T-cell (primary cell): ENCODE measurements at regions not wholly inside any gene's neighbourhood (a gene's known extent, or its start where the extent isn't known, plus 50 kb on each side); places are given as distances from the start of the nearest gene placed in this dataset.

ENCODE experiments used
- ATAC-seq, 4 experiments: fragments of 200-7000 bp in 3 of 4; fragments of 150-1000 bp in 1 of 4; cut with Tn5 transposase; replicated peaks in 1 of 4; 1 replicate in 3 of 4; 2 replicates in 1 of 4; pipeline ENCODE4 v1.10.0; 2021; ENCODE audit warnings: moderate library complexity in 3 of 4, mild to moderate bottlenecking in 2 of 4, moderate number of reproducible peaks in 1 of 4
- CTCF ChIA-PET, 2 donors: fragments of 300-600 bp; sonication (Branson Sonifier 250); formaldehyde crosslinking; loops; one replicate each; lab custom pipeline; 2022; ENCODE audit warnings: antibody characterized with exemption in 2 of 2; lab: Charles Lee
- POLR2A ChIA-PET, 2 donors: fragments of 300-600 bp; sonication (Branson Sonifier 250); formaldehyde crosslinking; loops; one replicate each; lab custom pipeline; 2022; ENCODE audit warnings: antibody characterized with exemption in 2 of 2; lab: Charles Lee
- DNase-seq, 35 experiments: peaks; one replicate each; pipeline versions ENCODE4 v3.0.0 to v3.0.0-alpha.2; 2013 to 2023
- H3K27ac ChIP-seq: one replicate; pipeline ENCODE4 v1.5.1; 2013; ENCODE audit warnings: low read length
- H3K27me3 ChIP-seq, 2 experiments: replicated peaks in 1 of 2; 1 replicate in 1 of 2; 2 replicates in 1 of 2; pipeline versions ENCODE4 v1.6.1 to v1.7.0; 2013; ENCODE audit warnings: low read length in 1 of 2, mixed read lengths in 1 of 2; ENCODE audit not compliant: control insufficient read depth in 2 of 2, insufficient read depth in 2 of 2; ENCODE audit errors: extremely low read depth in 1 of 2
- H3K36me3 ChIP-seq, 2 donors: 1 replicate in 1 of 2; 2 replicates in 1 of 2; pipeline versions ENCODE4 v1.6.1 to v1.7.0; 2013; ENCODE audit warnings: low read length in 1 of 2; ENCODE audit not compliant: control insufficient read depth in 2 of 2, insufficient read depth in 1 of 2; ENCODE audit errors: extremely low read depth in 1 of 2
- H3K4me1 ChIP-seq, 2 experiments: 1 replicate in 1 of 2; 2 replicates in 1 of 2; pipeline versions ENCODE4 v1.6.1 to v1.7.0; 2013; ENCODE audit warnings: low read length in 2 of 2, mixed read lengths in 1 of 2; ENCODE audit not compliant: insufficient read depth in 2 of 2, control insufficient read depth in 1 of 2; ENCODE audit errors: extremely low read depth in 1 of 2
- H3K4me3 ChIP-seq, 2 donors: 1 replicate in 1 of 2; 2 replicates in 1 of 2; pipeline versions ENCODE4 v1.5.1 to v1.7.0; 2013; ENCODE audit warnings: mild to moderate bottlenecking in 2 of 2, low read length in 1 of 2, moderate library complexity in 1 of 2; ENCODE audit not compliant: control insufficient read depth in 1 of 2; ENCODE audit errors: extremely low read depth in 1 of 2
- H3K9me3 ChIP-seq: 2 replicates; pipeline ENCODE4 v1.7.0; 2013
- H3K27ac Mint-ChIP-seq, 2 donors: one replicate each; pipeline ENCODE4 v1.8.0; 2020 to 2021; ENCODE audit warnings: mild to moderate bottlenecking in 2 of 2, mixed read lengths in 2 of 2
- H3K27me3 Mint-ChIP-seq, 2 donors: one replicate each; pipeline ENCODE4 v1.8.0; 2021 to 2022; ENCODE audit warnings: mixed read lengths in 2 of 2
- H3K36me3 Mint-ChIP-seq: one replicate; pipeline ENCODE4 v1.8.0; 2021; ENCODE audit warnings: mixed read lengths
- H3K4me1 Mint-ChIP-seq, 3 donors: one replicate each; pipeline ENCODE4 v1.8.0; 2020 to 2022; ENCODE audit warnings: mixed read lengths in 3 of 3, mild to moderate bottlenecking in 1 of 3
- H3K4me3 Mint-ChIP-seq, 3 donors: one replicate each; pipeline ENCODE4 v1.8.0; 2020 to 2022; ENCODE audit warnings: mild to moderate bottlenecking in 3 of 3, mixed read lengths in 3 of 3, moderate library complexity in 3 of 3
- H3K9me3 Mint-ChIP-seq, 3 donors: one replicate each; pipeline ENCODE4 v1.8.0; 2020 to 2022; ENCODE audit warnings: mixed read lengths in 3 of 3
- WGBS: methylation state at CpG from one replicate; pipeline ENCODE4 v1.1.5; 2013; ENCODE audit warnings: missing lambda C conversion rate; ENCODE audit not compliant: insufficient coverage; 5-methylcytosine and 5-hydroxymethylcytosine counted together

DNA sequence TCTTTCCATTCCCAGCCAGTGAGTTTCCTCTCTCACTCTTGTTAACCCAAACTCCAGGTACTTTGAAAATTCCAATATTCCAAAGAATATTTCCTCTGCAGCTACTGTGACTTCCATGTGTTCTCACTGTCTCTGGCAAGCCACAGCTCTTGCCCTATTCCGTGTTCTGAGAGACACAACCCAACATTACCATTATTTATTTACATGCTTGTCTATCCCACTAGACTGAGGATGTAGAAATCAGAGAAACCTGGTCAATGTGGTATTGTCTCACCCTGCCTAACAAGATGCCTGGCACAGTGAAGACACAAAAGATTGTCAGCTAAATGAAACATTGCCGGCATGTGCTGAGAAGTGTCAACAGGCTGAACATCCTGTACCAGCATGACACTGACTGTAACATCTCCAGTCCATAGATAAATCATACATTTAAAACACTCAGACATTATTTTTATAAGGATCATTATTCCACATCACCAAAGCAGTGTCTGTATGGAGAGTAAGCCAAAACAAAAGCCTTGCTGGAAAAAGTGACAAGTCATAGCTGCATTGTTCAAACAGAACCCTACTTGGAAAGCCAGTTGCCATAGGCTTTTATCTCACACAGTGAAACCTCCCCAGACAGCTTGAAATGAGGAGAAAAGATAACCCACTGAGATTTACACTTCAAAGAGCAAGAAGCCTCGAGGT is 72.3 kb downstream of the SIPA1L2 start:
- H3K27ac Mint-ChIP-seq: no peak overlapping the region
- POLR2A ChIA-PET: no interaction called here

DNA sequence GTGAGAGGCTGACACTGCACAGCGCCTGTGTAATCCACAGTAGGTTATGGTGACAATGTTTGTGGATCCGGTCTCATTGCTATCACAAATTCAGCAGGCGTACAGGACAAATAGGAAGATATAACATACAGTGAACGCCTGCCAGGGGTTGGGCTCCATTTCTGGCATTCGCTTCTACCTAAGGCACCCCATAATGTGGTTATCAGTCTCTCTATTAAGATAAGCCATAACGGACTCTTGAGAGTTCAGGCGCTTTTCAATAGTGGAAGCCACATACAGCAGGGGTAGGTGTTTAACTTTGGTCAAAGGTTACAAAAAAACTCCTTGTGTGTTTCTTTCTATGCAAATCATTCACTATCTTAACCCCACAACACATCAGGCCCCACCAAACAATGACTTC is 72.8 kb downstream of the SIPA1L2 start:
- Mint-ChIP-seq H3K27me3 (no peaks in the 10 kb centered on the region), H3K4me1 (peaks cover 11 to 16% (median 14%) of the 10 kb centered on the region in 3 donors), H3K36me3 (no peaks in the 10 kb centered on the region), H3K27ac (no peak overlapping the region), H3K9me3 (no peaks in the 10 kb centered on the region), H3K4me3 (no peak overlapping the region)
- no peak for DNase-seq
- no peaks in the 10 kb centered on the region for H3K9me3 ChIP-seq
- no peaks in the 10 kb centered on the region for H3K27me3 ChIP-seq
- no peak for ATAC-seq
- ChIA-PET POLR2A (no interaction called here), CTCF (interaction anchor here in 1 of 2 donors (0.5 kb wide), 1 partner anchor 635 kb away, joined by 3 read pairs; no protein-coding TSS in a partner anchor)
- no peaks in the 10 kb centered on the region for H3K36me3 ChIP-seq
- peaks cover 0 to 3% of the 10 kb centered on the region in 2 experiments for H3K4me1 ChIP-seq
- WGBS: no CpG with 5 or more reads among the region's 7 CpGs
- H3K4me3 ChIP-seq: no peak overlapping the region
- H3K27ac ChIP-seq: no peak overlapping the region

More for the DNA sequence above, 72.3 kb downstream of the SIPA1L2 start:
- Histone ChIP-seq H3K27ac (no peak overlapping the region), H3K9me3 (no peaks in the 10 kb centered on the region), H3K27me3 (no peaks in the 10 kb centered on the region), H3K4me1 (peaks cover 0 to 3% of the 10 kb centered on the region in 2 experiments), H3K4me3 (no peak overlapping the region), H3K36me3 (no peaks in the 10 kb centered on the region)
- no peak overlapping the region for H3K4me3 Mint-ChIP-seq
- WGBS: no CpG with 5 or more reads among the region's 3 CpGs
- DNase-seq (no peak), ATAC-seq (no peak)
- H3K36me3 Mint-ChIP-seq: no peaks in the 10 kb centered on the region
- no peaks in the 10 kb centered on the region for H3K9me3 Mint-ChIP-seq
- no peaks in the 10 kb centered on the region for H3K27me3 Mint-ChIP-seq
- CTCF ChIA-PET: no interaction called here
- peaks cover 11 to 16% (median 14%) of the 10 kb centered on the region in 3 donors for H3K4me1 Mint-ChIP-seq

DNA sequence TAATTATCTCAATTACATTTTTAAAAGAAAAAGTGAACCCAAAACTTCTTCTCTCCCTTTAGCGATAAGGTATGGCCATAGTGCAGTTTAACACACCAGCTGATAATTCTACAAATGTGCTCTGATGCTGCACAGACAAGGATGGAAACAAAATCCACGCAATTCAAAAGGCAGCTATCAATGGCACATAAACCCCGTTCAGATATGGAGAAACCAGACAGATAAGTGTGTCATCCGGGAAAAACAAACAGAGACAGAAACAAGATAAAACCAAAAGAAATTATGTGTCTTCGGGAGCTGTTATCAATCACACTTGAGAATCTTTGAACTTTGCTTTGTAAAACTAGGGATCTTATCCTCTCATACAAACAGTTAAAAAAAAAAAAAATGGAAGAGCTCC is 73.6 kb downstream of the SIPA1L2 start:
- 87% methylated on average over 3 of the region's 5 CpGs for WGBS
- peaks cover 0 to 3% of the 10 kb centered on the region in 2 experiments for H3K4me1 ChIP-seq
- no peak for DNase-seq
- H3K27me3 ChIP-seq: no peaks in the 10 kb centered on the region
- CTCF ChIA-PET: interaction anchor here in 1 of 2 donors (0.5 kb wide), 1 partner anchor 634 kb away, joined by 3 read pairs; no protein-coding TSS in a partner anchor
- H3K27ac ChIP-seq: no peak overlapping the region
- no peaks in the 10 kb centered on the region for H3K9me3 Mint-ChIP-seq
- H3K36me3 Mint-ChIP-seq: no peaks in the 10 kb centered on the region
- H3K27ac Mint-ChIP-seq: no peak overlapping the region
- no peaks in the 10 kb centered on the region for H3K36me3 ChIP-seq
- H3K4me3 ChIP-seq: no peak overlapping the region
- no peaks in the 10 kb centered on the region for H3K9me3 ChIP-seq
- ATAC-seq: no peak
- POLR2A ChIA-PET: interaction anchor here in 1 of 2 donors (0.6 kb wide), 1 partner anchor 553 kb away, joined by 3 read pairs; no protein-coding TSS in a partner anchor
- H3K4me1 Mint-ChIP-seq: peaks cover 11 to 16% (median 14%) of the 10 kb centered on the region in 3 donors
- no peaks in the 10 kb centered on the region for H3K27me3 Mint-ChIP-seq
- H3K4me3 Mint-ChIP-seq: no peak overlapping the region

DNA sequence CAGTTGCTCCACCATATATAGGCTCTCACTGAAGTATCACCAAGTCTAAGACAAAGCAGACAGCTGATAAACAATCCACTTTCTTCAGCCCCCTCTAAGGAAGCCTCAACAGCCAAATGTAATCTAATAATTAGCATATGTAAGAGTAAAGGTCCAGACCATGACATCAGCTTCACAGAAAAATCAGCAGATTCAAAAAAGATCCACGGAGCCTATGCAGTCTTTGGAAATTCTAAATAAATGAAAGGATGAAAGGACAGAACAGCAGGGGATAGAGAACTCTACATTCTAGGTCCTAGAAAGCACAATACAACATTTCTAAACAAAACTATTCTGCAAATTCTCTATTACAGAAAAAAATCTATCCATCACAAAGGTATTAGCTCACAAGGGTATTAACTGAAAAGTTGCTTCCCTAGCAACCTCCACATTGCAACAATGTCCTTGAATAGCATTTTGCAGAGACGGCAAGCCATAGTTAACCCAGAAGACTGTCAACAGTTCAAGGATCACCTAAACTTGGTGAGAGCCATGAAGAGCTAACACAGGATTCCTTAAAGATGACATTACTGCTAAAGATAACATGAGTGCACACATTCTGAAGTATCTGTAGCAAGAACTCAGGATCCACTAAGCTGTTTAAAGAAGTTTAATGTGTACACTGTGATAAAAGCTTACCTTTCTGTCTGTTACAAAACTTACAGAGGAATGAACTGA is 74.3 kb downstream of the SIPA1L2 start:
- CTCF ChIA-PET: no interaction called here
- no peak overlapping the region for H3K27ac Mint-ChIP-seq
- no peaks in the 10 kb centered on the region for H3K9me3 Mint-ChIP-seq

DNA sequence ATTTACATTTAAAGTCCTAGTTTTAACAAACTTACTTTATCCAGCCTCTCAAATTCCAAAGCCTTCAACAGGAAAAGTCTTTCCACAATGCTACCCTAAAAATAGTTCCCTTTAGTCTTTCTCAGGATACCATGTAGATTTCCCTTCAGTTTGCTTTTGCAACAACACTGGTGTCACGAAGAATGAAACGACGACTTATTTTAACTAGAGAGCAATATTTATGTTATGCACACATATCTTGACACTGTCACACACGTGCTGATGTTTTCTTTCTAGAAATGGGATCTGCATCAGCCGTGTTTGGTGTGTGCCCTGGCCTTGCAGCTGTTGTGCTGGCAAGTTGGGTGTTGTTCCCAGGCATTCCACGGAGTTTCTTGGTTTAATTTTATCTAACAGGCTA is 75.5 kb downstream of the SIPA1L2 start:
- Histone ChIP-seq H3K36me3 (no peaks in the 10 kb centered on the region), H3K27ac (no peak overlapping the region), H3K4me3 (no peak overlapping the region), H3K9me3 (no peaks in the 10 kb centered on the region), H3K4me1 (peaks cover 0 to 3% of the 10 kb centered on the region in 2 experiments), H3K27me3 (no peaks in the 10 kb centered on the region)
- POLR2A ChIA-PET: no interaction called here
- Mint-ChIP-seq H3K27me3 (no peaks in the 10 kb centered on the region), H3K36me3 (no peaks in the 10 kb centered on the region), H3K27ac (no peak overlapping the region), H3K9me3 (no peaks in the 10 kb centered on the region), H3K4me3 (no peak overlapping the region), H3K4me1 (peaks cover 11 to 16% (median 14%) of the 10 kb centered on the region in 3 donors)
- no peak for DNase-seq
- CTCF ChIA-PET: no interaction called here
- 100% methylated on average over 2 of the region's 6 CpGs for WGBS
- ATAC-seq: no peak

More for the DNA sequence above, 74.3 kb downstream of the SIPA1L2 start:
- ATAC-seq: no peak
- H3K4me1 Mint-ChIP-seq: peaks cover 11 to 16% (median 14%) of the 10 kb centered on the region in 3 donors
- Histone ChIP-seq H3K36me3 (no peaks in the 10 kb centered on the region), H3K27ac (no peak overlapping the region), H3K4me1 (peaks cover 0 to 3% of the 10 kb centered on the region in 2 experiments), H3K4me3 (no peak overlapping the region), H3K9me3 (no peaks in the 10 kb centered on the region), H3K27me3 (no peaks in the 10 kb centered on the region)
- POLR2A ChIA-PET: interaction anchor here in 1 of 2 donors (0.6 kb wide), 2 partner anchors 91 to 552 kb away, joined by 3 to 4 read pairs; no protein-coding TSS in a partner anchor
- H3K27me3 Mint-ChIP-seq: no peaks in the 10 kb centered on the region
- 100% methylated on average over 1 of the region's 2 CpGs for WGBS
- no peaks in the 10 kb centered on the region for H3K36me3 Mint-ChIP-seq
- no peak for DNase-seq
- H3K4me3 Mint-ChIP-seq: no peak overlapping the region

DNA sequence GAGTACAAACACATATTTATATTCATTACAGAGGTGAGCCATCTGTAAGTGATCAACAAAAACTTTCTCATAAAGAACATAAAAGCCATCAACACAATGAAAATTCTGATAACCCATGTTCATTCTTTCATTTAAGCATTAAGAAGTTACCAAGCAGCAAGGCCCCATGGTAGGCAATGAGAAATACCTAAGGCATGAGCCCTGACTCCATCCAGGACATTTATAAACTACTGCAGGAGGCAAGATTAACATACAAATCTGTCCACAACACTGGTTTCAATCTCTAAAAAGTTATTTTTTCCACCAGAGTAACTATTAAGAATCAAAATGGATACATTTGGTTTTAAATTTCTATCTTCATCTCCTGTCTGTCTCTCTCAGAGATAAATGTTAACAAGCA is 76.1 kb downstream of the SIPA1L2 start:
- no peak for DNase-seq
- ChIA-PET POLR2A (no interaction called here), CTCF (no interaction called here)
- H3K4me1 ChIP-seq: no peaks in the 10 kb centered on the region
- Mint-ChIP-seq H3K36me3 (no peaks in the 10 kb centered on the region), H3K27me3 (no peaks in the 10 kb centered on the region), H3K4me3 (no peak overlapping the region), H3K4me1 (peaks cover 7 to 12% (median 9%) of the 10 kb centered on the region in 3 donors), H3K9me3 (no peaks in the 10 kb centered on the region), H3K27ac (no peak overlapping the region)
- H3K9me3 ChIP-seq: no peaks in the 10 kb centered on the region
- no peaks in the 10 kb centered on the region for H3K27me3 ChIP-seq
- ATAC-seq: no peak
- H3K27ac ChIP-seq: no peak overlapping the region
- no peak overlapping the region for H3K4me3 ChIP-seq
- no peaks in the 10 kb centered on the region for H3K36me3 ChIP-seq
